HG02938 (cell line): ENCODE measurements at regions not wholly inside any gene's neighbourhood (a gene's known extent, or its start where the extent isn't known, plus 50 kb on each side); places are given as distances from the start of the nearest gene placed in this dataset.
"Not testable (repeated sequence)": the region's sequence is repeated elsewhere in the genome, so short reads cannot be mapped to it uniquely, and the experiment has no call there.

Source experiments
- ATAC-seq: cut with Tn5 transposase; IDR thresholded peaks from one replicate; pipeline ENCODE4 v1.9.1; 2021; ENCODE audit warnings: mild to moderate bottlenecking, moderate library complexity; ENCODE audit not compliant: unreplicated experiment

DNA sequence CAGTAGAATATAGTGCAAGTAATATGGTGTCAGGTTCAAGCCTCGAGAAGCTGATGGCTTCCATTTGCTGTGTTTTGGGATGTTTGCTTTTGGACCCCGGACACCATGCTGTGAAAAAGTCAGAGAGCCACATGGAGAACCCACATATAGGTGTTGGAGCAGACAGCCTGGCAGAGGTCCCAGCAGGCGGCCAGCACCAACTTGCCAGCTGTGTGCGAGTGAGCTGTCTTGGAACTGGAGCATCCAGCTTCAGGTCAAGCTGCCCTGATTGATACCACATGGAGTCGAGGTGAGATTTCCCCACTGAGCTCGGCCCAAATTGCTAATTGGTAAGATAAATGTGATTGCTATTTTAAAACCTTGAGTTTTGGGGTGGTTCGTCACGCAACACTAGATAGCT, 185.7 kb upstream of the TBL1XR1 start:
- ATAC-seq: no peak

DNA sequence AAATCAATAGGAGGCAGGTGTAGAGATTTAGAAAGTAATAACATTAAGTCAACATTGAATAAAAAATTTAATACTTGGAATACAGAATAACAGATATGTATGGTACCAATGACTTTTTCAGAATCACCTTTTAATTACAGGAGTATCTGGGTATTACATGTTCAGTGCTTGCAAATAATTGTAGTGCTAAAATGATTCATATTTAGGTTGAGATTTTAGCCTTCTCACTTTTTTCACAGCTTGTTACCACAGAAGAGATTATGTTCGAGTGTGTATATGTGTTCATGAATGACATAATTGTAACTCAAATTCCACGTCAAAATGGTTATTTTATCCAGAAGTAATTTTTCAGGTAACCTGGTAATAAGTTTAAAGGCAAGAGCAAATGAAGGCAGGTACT, 187.9 kb upstream of the TBL1XR1 start:
- ATAC-seq: no peak

DNA sequence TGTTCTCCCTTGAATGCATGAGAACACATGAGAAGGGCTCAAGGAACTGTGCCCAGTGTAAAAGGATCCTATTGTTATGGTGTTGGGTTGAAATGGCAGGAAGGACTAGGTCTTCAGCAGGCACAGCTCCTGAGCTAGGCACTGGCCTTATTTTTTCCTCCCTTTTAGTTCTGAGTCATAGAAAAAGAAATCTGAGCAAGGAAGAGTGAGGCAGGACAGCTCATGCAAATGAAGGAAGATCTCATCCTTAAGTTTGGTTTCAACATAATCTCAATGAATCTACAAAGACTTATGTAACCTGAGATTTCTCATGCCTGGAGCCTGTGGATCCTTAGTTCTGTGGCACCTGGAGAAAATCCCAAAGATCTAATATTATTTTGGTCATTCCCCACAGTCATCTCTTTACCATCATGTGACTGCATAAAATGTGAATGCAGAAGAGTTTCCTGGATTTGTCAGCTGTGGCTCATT, 188.6 kb upstream of the TBL1XR1 start:
- no peak for ATAC-seq

DNA sequence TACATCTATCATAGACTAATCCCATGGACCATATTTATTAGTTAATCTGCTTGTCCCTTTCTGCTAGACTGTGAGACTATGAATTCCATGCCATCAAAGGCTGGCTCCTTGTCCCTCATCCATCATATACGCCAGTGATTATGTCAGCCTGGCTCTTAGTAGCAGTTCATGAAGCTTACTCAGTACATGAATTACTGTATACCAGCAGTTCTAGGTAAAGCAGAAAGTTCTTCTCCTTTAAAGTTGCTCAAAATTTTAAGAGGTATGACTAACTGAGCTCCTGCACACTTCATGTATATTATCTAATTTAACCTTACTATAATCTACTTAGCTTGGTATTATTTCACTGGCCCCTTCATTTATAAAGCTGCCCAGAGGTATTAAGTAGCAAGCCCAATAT, 190.9 kb upstream of the TBL1XR1 start:
- ATAC-seq: no peak

DNA sequence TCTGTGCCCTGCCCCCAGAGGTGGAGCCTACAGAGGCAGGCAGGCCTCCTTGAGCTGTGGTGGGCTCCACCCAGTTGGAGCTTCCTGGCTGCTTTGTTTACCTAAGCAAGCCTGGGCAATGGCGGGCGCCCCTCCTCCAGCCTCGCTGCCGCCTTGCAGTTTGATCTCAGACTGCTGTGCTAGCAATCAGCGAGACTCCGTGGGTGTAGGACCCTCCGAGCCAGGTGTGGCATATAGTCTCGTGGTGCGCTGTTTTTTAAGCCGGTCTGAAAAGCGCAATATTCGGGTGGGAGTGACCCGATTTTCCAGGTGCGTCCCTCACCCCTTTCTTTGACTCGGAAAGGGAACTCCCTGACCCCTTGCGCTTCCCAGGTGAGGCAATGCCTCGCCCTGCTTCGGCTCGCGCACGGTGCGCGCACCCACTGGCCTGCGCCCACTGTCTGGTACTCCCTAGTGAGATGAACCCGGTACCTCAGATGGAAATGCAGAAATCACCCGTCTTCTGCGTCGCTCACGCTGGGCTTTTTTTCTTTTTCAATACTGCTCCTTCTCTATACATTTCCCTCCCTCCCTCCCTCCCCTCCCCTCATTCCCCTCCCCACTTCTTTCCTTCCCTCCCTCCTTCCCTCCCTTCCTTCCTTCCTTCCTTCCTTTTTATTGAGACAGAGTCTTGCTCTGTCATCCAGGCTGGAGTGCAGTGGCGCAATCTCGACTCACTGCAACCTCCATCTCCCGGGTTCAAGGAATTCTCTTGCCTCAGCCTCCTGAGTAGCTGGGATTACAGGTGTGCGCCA, 197.1 kb upstream of the TBL1XR1 start:
- ATAC-seq: not testable (repeated sequence)

DNA sequence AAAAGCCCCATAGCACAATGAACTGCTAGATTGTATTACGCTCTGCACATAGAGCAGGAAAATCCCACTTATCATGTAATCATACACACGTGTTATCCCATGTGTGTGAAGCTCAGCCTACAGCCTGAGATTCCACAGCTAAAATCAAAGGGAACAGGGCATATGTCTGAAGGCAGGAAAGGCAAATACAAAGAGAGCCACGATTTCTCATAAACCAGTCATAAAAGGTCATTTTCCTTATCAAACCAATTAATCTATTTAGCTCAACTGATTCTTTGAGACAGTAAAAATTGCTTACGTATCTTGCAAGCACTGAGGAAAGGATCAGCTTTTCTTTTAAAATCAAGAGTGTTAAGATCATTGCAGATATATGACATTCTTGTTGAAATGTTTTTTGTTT, 199.5 kb upstream of the TBL1XR1 start:
- no peak for ATAC-seq

DNA sequence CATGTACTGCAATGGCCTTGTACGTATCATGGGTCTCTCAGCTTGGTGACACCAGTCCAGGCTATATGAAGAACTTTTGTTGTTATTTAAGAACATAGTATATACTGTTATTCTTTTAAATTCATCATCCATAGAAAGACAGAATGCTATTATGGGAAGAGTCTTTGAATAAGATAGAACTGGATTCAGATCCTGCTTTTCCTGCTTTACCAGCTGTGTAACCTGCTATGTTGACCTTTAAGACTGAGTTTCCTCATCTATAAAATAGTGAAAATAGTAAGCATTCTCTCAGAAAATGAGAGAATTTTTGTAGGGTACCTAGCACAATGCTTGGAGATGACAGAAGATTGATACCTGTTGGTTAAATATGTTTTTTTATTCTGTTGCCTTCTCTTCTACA, 204.1 kb upstream of the TBL1XR1 start:
- ATAC-seq: no peak

DNA sequence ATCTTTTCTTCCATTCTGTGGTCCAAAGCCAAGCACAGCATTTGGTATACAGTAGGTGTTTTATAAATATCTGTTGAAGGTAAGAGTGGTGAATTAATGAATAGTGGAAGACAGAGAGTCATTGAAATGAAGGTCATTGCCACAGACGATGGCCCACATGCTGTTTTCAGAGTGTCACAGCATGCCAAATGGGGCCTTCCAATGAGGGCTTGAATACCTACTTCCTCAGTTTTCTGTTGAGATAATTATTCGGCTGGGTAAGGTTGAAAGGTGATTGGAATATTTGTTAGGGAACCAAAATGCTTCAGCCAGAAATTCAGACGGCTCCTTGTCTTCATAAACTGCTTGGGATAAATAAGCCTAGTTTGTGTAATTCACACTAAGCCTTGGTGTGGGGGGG, 205.3 kb upstream of the TBL1XR1 start:
- ATAC-seq: no peak

DNA sequence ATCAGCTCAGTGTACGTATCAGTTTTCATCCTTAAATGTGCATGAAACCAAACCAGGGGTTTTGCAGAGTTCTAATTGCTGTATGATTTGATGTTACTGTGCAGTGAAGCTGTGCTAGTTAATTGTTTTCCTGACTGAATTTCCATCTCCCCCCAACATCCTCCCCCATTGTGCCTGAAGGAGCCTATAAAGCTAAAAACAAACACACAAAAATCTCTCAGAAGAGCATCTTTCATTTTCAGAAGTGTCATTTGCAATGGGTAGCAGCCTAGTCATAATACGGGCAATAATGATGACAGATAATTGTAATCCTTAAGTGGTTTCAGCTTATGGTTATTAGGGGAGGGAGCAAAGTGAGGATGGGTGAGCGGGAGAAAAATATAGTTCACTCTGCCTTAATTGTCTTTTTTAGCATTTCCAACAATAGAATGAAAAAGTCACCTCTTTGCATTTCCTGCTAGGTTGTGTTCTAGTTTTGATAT, 207.9 kb upstream of the TBL1XR1 start:
- no peak for ATAC-seq

DNA sequence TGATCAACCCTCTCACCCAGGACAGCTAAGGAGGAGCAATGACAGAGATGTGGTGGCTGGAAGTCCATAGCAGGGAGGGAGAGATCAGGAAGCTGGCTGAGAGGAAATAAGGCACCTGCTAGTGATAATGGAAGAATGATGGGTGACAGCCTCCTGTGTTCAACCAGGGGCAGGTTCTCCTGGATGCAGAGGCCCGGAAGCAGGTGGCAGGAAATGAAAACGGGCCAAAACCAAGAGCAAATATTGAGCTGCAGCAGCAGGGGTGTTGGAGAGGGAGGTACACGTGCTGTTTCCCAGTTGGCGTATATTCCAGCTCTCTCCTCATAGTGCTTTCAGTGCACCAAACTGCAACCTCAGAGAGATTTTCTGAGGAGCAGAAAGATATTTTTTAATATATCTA, 213.4 kb upstream of the TBL1XR1 start:
- ATAC-seq: no peak

DNA sequence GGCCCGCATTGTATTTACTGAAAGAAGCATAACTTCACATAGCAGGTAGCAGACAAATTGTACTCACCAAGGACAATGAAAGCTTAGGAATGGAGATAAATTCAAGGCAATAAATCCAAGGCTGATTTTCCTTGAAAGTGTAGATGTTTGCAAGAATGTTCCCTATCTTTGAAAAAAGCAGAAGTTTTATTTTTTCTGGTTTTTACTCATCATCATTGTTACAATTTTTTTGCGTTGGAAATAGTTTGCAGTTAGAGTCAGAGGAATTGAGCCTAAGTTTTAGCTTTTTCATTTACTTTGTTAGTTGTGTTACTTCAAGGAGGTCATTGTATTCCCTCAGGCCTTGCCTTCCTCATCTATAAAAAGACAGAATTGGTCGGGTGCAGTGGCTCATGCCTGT, 213.9 kb upstream of the TBL1XR1 start:
- no peak for ATAC-seq

DNA sequence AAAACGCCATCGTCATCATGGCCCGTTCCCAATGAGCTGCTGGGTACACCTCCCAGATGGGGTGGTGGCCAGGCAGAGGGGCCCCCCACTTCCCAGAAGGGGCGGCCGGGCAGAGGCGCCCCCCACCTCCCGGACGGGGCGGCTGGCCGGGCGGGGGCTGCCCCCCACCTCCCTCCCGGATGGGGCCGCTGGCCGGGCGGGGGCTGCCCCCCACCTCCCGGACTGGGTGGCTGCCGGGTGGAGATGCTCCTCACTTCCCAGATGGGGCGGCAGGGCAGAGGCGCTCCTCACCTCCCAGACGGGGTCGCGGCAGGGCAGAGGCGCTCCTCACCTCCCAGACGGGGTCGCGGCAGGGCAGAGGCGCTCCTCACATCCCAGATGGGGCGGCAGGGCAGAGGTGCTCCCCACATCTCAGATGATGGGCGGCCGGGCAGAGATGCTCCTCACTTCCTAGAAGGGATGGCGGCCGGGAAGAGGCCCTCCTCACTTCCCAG, 215.4 kb upstream of the TBL1XR1 start:
- not testable (repeated sequence) for ATAC-seq

DNA sequence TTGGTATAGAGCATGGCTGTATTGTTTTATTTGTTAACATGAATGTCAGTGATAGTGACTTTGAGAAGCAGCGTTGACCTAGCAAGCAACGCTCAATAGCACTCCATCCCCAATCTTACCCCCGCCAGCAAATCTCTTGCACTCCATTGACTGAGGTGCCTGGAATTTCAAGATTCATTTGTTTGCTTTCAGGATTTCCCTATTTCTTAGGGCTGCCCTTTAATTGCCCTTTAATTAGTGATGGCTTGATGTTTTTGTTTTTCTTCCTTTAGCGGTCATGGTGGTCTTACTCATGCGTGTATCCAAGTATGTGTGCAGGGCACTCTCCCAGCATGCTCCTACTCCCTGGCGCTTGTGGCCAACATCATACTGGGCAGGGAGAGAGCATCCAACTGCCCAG, 216.8 kb upstream of the TBL1XR1 start:
- ATAC-seq: no peak

DNA sequence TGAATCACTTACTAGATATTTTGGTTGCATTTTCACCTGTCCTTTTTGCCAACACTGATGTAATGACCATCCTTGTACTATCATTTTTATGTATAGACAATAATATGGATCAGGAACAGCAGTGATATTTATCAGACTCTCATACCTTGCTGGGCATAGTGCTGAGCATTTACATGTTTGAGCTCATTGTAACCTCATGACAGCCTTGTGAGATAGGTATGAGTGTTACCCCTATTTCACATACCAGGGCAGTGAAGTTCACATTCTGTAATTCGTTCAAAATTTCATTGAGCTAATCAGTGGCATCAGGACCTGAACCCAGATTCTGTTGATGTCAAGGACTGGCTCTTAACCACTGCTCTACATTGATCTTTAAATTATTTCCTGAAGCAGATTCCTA, 221.5 kb upstream of the TBL1XR1 start:
- no peak for ATAC-seq

DNA sequence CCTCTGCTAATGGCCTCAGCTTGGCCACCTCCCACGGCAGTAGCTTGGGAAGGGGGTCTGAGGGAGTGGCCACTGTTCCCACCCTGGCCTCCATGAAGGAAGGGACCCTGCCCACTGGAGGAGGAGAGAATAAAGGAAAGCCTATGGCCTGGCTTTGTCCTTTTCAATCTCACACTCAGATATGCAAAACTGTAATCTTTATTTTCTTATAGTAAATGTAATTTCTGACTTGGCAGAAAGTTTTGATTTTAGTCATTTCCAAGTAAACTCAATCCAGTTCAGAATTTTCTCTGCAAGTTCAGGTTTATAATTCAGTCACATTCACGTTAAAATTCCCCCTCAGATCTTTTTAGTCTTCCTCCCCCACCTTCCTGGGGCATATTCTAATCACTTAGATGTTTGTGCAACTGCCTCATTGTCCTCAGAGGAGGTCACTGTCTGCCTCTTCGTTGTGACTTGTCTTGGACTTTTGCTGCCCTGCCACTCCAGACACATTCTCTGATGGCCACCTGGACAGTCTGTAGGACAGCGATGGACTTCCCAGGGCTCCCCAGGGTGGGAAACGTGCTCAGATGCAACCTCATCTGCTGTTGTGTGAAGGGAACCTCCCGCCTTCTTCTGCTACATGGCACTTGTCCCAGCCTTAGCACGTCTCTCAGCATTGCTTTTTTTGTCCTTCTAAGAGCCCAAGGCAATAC, 222.8 kb upstream of the TBL1XR1 start:
- no peak for ATAC-seq

DNA sequence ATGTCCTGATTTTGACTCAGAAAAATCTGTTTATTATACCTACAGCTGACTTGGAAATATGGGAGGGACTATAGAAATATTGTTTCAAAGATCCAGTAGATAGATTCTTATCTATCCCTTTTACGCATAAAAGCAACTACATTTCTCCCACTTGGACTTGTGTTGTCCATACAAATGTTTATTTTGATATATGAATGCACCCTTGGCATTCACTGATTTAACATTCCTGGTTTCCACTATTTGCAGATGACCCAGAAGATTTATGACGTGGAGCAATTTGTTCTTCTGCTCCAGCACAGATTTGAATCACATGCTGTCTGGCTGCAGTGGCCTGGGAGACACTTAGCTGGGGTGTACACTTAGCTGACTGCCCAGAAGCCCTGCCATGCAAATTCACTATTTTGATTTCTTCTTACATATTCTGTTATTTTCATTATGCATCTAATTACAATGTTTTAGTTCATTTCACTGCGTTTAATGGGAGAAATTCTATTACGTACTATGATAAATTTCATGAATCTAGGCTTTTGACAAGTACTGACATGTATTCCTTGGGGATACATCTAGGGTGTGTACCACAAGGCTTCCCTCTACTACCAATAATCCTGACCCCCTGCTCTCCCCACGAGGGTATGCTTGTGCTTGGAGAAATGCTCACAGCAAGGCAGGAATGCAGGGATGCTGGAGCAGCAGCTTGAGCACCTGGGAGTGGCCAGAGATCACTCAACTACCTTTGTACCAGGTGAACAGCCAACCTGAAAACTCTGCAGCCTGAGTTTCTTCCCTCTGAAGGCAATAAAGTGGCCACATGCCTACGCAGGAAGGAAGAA, 223.6 kb upstream of the TBL1XR1 start:
- no peak for ATAC-seq

DNA sequence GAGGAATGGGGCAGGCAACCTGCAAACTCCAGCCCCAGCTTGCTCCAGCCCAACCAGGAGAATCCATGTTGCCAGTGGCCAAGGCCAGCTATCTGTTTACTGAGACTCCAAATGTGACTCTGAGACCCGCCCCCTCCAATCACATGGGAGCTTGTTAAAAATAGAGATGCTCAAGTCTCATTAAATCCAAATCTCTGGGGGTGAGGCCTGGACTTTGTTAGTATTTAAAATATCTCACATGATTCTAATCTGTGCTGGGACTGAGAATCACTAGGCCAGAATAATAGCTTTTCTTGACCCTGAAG, 224.2 kb upstream of the TBL1XR1 start:
- no peak for ATAC-seq

DNA sequence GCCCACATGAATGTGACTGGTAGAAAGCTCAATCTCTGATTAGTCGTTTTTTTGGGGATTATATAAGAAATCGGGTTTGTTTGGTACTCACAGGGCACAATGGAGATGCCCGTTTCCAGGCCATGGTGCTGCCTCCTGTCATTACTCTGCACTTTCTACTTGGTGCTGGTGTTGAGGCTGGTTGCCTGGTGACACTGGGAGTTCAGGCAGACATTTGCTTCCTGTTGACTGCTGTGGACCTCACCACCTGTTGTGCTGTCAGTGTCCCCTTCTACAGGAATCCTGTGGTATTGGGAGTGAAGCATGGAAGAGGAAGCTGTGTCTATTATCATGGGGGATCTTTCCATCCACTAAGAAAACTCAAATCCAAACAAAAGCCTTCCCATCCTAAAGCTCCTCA, 227.2 kb upstream of the TBL1XR1 start:
- ATAC-seq: no peak

DNA sequence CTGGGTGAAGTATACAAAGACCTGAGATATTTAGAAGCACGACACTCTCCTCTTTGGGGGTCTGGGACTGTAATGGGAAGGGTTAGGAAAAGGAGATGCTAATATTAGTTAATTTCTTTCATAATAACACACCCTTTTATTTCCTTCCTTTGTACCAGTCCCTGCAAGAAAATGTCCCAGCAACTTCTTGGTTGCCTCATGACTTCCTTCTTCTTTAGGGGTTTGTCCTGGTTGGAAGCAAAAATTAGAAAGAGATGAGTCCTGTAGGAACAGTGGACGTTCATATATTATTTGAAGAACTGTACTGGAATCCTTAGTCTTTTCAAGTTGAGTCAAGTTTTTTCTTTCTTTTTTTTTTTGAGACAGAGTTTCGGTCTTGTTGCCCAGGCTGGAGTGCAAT, 227.8 kb upstream of the TBL1XR1 start:
- no peak for ATAC-seq

DNA sequence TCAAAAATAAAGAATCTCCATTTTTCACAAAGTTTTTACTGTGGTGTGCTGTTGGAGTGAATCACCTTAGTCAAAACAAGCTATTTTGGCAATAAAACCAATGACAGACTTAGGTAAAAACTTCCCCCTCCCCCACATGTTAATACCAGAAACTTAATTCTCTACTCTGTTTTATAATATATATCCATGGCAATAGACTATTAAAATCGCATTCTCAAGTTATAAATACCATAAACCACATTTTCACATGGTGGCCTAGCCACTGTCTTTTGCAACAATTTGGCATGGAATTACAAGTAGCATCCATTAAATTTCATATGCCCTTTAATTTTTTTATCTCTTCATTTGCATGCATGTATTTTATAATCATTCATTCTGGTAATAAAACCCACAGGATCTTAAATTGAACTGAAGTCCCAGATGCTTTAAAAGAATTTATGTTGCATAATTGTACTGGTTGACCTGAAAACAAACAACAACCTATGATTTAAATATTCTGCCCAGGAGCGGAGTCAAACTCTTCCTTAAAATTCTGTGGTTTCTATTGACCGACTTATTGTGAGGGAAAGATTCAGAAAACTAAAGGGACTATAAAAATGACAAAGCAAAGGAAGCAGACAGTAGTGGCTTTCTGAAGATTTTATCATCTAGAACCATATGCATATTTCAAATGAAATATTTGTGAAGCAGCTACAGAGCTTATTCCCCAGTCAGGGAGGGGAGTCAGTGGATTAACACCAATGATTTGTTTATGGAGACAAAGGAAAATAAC, 229.0 kb upstream of the TBL1XR1 start:
- no peak for ATAC-seq
